H7 (cell line): ENCODE measurements at regions not wholly inside any gene's neighbourhood (a gene's known extent, or its start where the extent isn't known, plus 50 kb on each side); places are given as distances from the start of the nearest gene placed in this dataset.

Experiments
- DNase-seq: peaks from one replicate; pipeline ENCODE4 v3.0.0; 2012
- H3K27me3 ChIP-seq: 2 replicates; pipeline ENCODE4 v1.6.0; 2011; ENCODE audit warnings: mild to moderate bottlenecking, low read length; ENCODE audit not compliant: control insufficient read depth, insufficient read depth
- H3K36me3 ChIP-seq: replicated peaks from 2 replicates; pipeline ENCODE4 v1.5.1; 2011; ENCODE audit warnings: low read length; ENCODE audit not compliant: control insufficient read depth, insufficient read depth
- H3K4me3 ChIP-seq: 2 replicates; pipeline ENCODE4 v1.5.1; 2011; ENCODE audit warnings: low read depth, mild to moderate bottlenecking, control low read depth, low read length, moderate library complexity; ENCODE audit not compliant: insufficient read depth

DNA sequence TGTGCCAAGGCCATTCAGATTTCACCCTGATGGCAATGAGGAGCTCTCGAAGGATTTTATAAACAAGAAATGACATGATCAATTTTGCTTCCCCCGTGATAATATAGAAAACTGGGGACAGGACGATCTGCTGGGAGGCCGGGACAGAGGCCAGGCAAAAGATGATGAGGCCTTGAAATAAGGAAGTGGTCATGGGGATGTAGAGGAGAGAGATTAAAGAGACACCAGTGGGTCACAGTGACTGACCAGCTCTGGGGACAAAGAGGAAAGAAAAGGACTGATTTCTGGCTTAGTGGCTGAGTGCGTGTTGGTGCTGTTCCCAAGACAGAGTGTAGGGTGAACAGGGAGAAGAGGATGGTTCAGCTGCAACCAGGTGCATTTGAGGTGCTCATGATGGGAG, 68.7 kb upstream of the FLT1 start:
- no peak overlapping the region for H3K4me3 ChIP-seq
- no peaks in the 10 kb centered on the region for H3K27me3 ChIP-seq
- H3K36me3 ChIP-seq, result no peaks in the 10 kb centered on the region
- no peak for DNase-seq

DNA sequence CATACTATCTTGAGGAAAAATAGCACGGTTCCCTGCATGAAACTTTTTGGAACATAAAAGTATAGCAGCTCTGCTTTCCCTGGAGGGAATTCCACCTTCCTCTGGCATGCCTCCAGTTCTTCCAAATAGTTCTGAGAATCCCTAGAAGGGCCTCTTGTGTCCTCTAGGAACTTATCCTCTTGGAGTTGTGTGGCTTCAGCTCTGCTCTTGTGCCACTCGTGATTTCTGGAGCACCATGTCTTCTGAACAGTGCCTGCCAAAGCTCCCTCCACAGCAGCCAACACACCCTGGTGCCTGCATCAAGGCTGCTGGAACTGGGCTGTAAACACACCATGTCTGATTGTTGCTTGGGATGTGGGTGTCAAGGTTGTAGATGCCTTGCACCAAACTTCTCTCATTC, 65.7 kb upstream of the FLT1 start:
- DNase-seq, result no peak
- no peaks in the 10 kb centered on the region for H3K36me3 ChIP-seq
- H3K27me3 ChIP-seq, result no peaks in the 10 kb centered on the region
- H3K4me3 ChIP-seq, result no peak overlapping the region

DNA sequence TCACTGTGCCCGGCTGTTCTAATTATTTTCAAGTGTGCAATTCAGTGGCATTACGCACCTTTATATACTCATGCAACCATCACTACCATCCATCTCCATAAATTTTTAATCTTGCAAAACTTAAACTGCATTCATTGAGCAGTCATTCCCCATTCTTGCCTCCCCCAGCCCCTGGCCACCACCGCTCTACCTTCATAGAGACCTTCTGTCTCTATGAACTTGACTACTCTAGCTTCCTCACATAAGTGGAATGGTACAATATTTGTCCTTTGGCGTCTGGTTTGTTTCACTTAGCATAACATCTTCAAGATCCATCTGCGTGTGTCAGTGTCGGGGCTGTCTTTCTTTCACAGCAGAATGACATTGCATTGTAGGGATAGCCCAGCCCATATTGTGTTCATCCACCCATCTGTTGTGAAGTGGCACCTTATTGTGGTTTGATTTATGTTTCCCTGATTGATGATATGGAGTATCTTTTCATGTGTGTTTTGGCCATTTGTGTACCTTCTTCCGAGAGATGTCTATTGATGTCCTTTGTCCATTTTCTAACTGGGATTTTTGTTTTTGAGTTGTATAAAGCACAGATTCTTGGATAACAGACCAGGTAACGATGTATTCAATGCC, 64.8 kb upstream of the FLT1 start:
- no peaks in the 10 kb centered on the region for H3K27me3 ChIP-seq

DNA sequence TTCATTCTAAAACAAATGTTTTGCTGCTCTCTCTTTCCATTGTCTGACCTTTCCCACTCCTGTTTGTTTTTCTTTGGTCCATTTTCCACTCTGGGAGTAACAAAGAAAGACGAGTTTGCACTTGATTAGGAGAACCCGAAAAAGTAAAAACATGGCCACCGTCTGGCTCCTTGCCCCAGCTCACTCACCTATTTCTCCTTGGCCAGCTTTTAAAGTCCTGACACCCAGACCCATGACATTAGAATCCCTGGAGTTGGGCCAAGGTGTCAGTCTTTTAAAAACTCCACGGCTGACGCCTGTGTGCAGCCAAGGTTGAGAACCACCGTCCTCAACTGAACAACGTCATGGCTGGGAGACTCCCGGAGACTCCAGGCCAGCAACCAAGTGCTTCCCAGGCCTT, 63.6 kb upstream of the FLT1 start:
- Histone ChIP-seq H3K27me3 (no peaks in the 10 kb centered on the region), H3K4me3 (no peak overlapping the region), H3K36me3 (no peaks in the 10 kb centered on the region)
- DNase-seq, result no peak

More for the DNA sequence above, 64.8 kb upstream of the FLT1 start:
- no peak overlapping the region for H3K4me3 ChIP-seq
- no peak for DNase-seq
- no peaks in the 10 kb centered on the region for H3K36me3 ChIP-seq

DNA sequence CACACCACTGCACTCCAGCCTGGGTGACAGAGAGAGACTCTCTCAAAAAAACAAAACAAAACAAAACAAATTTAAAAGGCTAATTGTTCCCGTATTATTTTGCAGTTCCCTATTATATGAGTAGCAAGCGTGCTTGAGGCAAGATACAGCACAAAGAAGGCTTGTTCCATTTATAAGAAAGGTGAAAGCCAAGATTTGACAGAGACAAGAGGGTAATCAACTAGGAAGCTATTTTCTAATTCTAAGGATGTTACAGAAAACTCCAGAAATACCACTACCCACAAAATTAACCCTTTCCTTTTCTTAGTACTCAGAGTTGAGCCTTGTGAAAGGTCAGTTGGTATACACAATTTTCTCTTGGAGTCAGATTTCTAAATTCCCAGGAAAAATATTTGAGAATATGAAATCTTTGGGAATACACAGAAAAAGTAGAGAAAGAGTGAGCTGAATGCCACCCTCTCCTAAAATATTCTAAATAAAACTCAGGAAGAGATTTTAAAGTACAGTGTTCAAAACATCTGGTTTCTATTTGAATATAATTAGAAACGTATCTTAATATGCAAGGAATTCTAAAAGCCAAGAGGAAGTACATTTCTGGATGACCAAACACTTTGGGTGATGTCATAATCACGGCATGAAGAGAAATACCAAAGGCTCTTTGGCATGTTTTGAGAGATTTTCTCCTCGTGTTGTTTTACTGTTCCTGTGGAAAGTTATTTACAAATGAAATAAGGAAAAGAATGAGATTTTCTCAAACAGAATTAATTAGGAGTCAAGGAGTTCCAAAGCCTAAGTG, 63.0 kb upstream of the FLT1 start:
- DNase-seq, result no peak
- H3K27me3 ChIP-seq, result no peaks in the 10 kb centered on the region
- no peaks in the 10 kb centered on the region for H3K36me3 ChIP-seq
- no peak overlapping the region for H3K4me3 ChIP-seq

DNA sequence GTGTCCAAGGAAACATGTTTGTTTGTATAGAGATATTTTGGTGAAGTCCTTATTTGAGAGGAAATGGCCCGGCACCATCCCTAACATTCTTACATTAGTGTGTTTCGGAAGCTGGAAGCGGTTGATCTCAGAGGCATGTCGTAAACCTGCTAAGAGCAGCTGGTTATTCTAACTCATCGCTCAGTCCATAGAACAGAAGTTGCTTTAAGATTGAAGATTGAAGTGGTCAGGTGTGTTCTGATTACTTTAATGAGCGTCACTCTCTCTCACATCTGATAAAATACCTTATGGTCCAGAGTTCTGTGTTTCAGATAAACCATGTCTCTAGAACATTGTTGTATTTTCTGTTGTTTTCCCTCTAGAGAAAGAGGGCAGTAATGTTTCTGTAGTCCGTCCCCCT, 60.2 kb upstream of the FLT1 start:
- Histone ChIP-seq H3K27me3 (no peaks in the 10 kb centered on the region), H3K36me3 (no peaks in the 10 kb centered on the region), H3K4me3 (no peak overlapping the region)
- no peak for DNase-seq

DNA sequence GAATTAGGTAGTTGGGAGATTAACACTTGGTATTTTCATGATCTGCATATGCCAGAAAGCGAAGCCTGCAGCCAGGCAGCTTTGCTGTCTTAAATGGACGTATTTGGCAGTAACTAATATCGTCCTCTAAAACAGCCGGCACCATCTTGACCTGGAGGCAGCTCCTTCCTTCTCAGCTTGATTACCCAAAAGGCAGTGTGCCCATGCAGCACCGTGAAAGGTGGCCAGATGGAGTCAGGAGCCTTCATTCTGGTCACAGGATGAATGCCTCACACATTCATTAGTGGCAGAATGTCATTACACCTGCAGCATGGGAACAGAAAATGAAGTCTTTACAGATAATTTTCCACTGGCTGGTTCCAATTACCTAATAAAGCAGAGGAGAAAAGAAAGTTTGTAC, 59.0 kb upstream of the FLT1 start:
- Histone ChIP-seq H3K36me3 (no peaks in the 10 kb centered on the region), H3K27me3 (no peaks in the 10 kb centered on the region), H3K4me3 (no peak overlapping the region)
- no peak for DNase-seq

DNA sequence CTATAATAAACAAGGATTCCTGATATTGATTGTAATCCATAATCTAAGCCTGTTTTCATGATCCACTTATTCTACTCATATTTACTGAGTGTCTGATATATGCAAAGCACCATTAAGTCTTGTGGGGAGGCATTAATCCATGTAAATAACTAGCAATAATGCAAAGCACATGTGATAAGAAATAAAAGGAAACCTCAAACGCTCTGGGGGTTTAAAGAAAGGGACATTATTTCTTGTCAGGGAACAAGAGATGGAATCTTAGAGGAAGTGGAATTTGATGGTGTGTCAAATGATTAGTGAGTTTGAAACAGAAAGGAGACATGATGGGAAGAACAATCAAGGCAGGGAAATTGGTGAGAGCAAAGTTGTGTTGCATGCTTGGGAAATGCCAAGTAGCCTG, 57.4 kb upstream of the FLT1 start:
- no peak for DNase-seq
- Histone ChIP-seq H3K27me3 (no peaks in the 10 kb centered on the region), H3K4me3 (no peak overlapping the region), H3K36me3 (no peaks in the 10 kb centered on the region)

DNA sequence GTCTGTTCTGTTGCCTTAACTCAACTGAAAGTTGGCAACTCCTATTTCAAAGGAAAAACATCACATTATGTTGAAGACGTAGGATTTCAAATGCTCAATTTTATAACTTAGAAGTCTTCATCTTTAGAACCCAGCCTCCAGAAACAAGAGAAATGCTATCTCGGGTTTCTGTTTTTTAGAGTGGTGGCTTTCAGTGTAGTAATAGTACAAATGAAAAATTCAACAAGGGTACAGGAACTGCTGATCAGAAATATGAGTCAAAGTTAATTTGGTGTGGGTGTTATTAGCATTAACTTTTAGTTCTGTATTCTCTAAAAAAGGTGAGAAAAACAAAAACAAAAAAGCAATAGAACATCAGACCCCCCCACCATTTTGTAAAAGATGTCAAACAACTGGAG, 56.6 kb upstream of the FLT1 start:
- Histone ChIP-seq H3K36me3 (no peaks in the 10 kb centered on the region), H3K27me3 (no peaks in the 10 kb centered on the region), H3K4me3 (no peak overlapping the region)
- no peak for DNase-seq

DNA sequence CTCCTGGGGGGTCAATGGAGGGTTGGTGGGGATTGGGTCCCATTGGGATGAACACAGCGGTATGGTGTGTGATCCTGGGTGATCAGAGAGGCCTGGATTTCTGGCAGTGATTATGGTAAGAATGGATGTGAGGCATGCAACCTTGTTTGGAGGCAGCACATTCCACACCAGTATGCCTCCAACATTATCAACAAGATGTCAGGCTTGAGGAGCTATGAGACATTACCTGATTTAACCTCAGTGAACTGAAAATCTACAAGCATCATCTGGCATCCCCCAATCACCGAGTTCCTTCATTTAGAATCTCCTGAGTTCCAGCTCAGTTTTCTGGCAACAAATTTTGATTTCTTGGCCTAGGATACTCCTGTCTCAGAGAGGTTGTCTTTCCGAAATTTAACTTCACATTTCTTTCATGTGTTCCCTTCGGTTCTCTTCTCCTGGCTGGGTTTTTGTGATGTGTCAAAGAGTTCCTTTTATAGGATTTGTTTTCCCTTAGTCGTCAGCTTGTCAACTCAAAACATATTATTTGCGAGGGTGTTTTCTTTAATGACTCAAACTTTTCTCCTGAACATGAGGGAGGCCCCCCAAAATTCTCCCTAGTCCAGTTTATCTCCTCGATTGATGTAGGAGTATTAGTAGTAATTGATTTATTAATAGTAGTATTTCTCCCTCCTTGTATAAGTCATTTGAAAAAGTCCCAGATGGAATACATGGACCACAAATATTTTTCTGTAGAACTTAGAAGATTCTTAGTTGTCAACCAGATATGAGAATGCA, 56.0 kb upstream of the FLT1 start:
- H3K4me3 ChIP-seq, result no peak overlapping the region
- no peak for DNase-seq
- no peaks in the 10 kb centered on the region for H3K36me3 ChIP-seq
- no peaks in the 10 kb centered on the region for H3K27me3 ChIP-seq

DNA sequence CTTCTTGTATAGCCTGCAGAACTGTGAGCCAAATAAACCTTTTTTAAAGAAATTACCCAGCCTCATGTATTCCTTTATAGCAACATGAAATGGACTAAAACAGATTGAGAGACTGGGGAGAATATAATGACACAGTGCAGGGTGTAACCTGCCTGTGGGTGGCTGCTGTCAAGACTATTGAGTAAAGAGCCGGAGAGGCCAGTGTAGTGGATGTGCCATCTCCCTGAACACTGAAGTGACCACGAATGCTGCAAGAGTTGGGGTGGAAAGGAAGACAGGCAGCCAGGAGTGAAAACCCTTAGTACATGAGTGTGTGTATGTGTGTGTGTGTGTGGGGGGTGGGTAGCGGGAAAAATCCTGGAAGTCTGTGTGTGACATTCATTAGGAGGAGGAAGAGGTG, 55.2 kb upstream of the FLT1 start:
- DNase-seq, result no peak
- no peak overlapping the region for H3K4me3 ChIP-seq
- no peaks in the 10 kb centered on the region for H3K27me3 ChIP-seq
- no peaks in the 10 kb centered on the region for H3K36me3 ChIP-seq

DNA sequence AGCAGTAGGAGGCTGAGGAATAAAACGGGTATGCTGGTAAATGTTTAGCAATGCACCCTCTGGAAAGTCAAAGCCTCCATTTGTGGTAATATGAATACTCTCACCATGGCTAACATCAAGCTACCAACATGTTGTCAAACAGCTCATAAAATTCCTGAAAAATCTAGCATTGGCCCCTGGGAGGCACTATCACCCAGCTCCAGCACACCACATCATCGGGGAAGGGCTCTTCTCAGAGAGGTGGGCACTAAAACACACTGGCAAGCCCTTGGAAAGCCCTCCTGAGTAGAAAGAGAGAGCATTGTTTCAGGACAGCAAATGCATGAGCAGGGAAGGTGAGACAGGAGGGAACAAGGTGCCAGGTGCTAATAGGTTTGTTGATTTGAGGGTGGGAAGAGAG, 53.9 kb upstream of the FLT1 start:
- H3K36me3 ChIP-seq, result no peaks in the 10 kb centered on the region
- no peaks in the 10 kb centered on the region for H3K27me3 ChIP-seq
- no peak overlapping the region for H3K4me3 ChIP-seq
- DNase-seq, result peak; percentile 54

DNA sequence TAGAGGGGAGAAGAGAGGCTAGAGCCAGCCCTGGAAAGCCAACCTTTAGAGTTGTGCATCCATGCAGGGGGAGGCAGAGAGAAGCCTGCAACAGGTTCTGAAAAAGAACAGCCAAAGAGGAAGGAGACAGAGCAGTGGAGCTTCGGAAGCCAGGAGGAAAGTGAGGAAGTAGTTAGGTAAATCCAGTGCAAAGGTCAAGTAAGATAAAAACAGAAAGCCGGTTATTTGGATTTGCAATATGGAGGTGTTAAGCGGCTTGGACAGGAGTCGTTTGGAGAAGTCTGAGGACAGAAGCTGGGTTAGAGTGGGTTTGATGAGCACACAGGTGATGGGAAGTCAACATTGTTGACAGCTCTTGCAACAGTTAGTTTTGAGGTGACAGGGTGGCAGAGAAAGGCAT, 53.5 kb upstream of the FLT1 start:
- DNase-seq, result no peak
- no peaks in the 10 kb centered on the region for H3K36me3 ChIP-seq
- H3K27me3 ChIP-seq, result no peaks in the 10 kb centered on the region
- H3K4me3 ChIP-seq, result no peak overlapping the region

DNA sequence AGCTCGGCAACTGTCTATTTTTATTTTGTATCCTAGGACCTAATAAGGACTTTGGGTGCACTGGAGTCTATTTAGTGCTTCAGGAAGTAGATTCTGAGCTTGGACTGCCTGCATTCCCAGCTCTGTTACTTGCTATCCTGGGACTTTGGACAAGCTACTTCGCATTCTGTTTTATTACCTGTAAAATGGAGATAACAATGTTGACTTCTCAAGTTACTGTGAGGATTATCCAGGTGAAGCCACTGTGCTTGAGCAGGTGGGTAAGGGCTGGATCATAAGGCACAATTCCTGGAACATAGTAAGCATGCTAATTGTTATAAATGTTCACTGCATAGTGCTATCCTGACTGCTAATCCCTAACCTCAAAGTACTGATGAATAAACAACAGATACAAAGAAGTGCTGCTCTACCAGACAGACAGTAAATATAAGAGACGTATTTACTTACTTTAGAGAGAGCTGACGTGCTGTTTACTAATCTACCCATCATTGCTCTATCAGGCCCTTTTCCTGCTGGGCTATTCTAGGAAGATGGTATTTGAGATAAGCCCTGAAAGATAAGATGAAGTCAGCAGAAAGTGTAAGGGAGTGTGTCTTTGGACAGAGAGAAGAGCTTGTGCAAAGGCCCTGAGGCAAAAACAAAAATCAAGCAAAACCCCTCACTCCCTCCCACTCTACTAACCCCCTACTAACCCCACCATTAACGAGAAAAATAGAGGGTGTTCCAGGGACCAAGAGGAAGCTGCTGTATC, 50.8 kb upstream of the FLT1 start:
- Histone ChIP-seq H3K4me3 (no peak overlapping the region), H3K27me3 (no peaks in the 10 kb centered on the region), H3K36me3 (no peaks in the 10 kb centered on the region)
- DNase-seq, result no peak
